Neural progenitor cell (in vitro differentiated cells): ENCODE measurements at regions not wholly inside any gene's neighbourhood (a gene's known extent, or its start where the extent isn't known, plus 50 kb on each side); places are given as distances from the start of the nearest gene placed in this dataset.

Source experiments
- EZH2 ChIP-seq: fragments of 200-600 bp; sonication (generic); IDR thresholded peaks from 2 replicates; pipeline ENCODE4 v1.6.1; 2017; ENCODE audit warnings: antibody characterized with exemption, mild to moderate bottlenecking, moderate library complexity
- EZH2phosphoT487 ChIP-seq: fragments of 200-600 bp; sonication (generic); IDR thresholded peaks from 2 replicates; pipeline ENCODE4 v1.6.1; 2017; ENCODE audit warnings: antibody characterized with exemption
- TF ChIP-seq, protein P1 (sequence below): fragments of 200-600 bp; sonication (generic); IDR thresholded peaks from 2 replicates; pipeline ENCODE4 v1.5.1; 2017; ENCODE audit warnings: antibody characterized with exemption, mild to moderate bottlenecking

DNA sequence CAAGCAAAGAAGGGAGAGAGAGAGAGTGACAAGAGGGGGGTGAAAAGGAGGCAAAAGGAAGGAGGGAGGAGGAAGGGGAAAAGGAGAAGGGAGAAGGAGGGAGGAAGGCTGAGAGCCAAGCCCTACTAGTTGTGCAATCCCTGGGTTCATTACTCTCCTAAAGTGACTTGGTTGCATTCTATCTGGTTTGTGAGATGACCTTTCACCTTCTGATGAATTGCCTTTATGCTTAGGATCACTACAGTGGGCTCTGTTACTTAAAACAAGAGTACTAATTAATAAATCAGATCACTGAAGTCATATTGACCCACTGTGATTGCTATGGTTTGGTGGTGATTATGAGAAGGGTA lies 144.9 kb downstream of the KIF20B start:
- TF ChIP-seq, protein P1, sequence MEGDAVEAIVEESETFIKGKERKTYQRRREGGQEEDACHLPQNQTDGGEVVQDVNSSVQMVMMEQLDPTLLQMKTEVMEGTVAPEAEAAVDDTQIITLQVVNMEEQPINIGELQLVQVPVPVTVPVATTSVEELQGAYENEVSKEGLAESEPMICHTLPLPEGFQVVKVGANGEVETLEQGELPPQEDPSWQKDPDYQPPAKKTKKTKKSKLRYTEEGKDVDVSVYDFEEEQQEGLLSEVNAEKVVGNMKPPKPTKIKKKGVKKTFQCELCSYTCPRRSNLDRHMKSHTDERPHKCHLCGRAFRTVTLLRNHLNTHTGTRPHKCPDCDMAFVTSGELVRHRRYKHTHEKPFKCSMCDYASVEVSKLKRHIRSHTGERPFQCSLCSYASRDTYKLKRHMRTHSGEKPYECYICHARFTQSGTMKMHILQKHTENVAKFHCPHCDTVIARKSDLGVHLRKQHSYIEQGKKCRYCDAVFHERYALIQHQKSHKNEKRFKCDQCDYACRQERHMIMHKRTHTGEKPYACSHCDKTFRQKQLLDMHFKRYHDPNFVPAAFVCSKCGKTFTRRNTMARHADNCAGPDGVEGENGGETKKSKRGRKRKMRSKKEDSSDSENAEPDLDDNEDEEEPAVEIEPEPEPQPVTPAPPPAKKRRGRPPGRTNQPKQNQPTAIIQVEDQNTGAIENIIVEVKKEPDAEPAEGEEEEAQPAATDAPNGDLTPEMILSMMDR = no peak
- TF ChIP-seq EZH2phosphoT487 = no peak
- TF ChIP-seq EZH2 = no peak
